ENCODE measurements at regions not wholly inside any gene's neighbourhood (a gene's known extent, or its start where the extent isn't known, plus 50 kb on each side); places are given as distances from the start of the nearest gene placed in this dataset.
"Not testable (repeated sequence)": the region's sequence is repeated elsewhere in the genome, so short reads cannot be mapped to it uniquely, and the experiment has no call there.

GRCh38 chr13:55948175-55948574 lies 1192.5 kb upstream of the PRR20A start:
- 79 to 91% methylated on average over 3 to 5 of the region's 5 CpGs for WGBS, 2 experiments (ENCODE audit: insufficient coverage in 2 of 2)
- no peak overlapping the region for H3K4me3 ChIP-seq (ENCODE audit: extremely low read depth, insufficient read depth, low read length, poor library complexity, severe bottlenecking)
- H3K4me1 ChIP-seq (ENCODE audit: control insufficient read depth, insufficient read depth, low read length, poor library complexity, severe bottlenecking) = no peaks in the 10 kb centered on the region

GRCh38 chr13:55963934-55964333 lies 1176.8 kb upstream of the PRR20A start:
- Histone ChIP-seq H3K9me3 (ENCODE audit: control insufficient read depth, low read length) (no peaks in the 10 kb centered on the region), H3K4me3 (ENCODE audit: extremely low read depth, insufficient read depth, low read length, poor library complexity, severe bottlenecking) (no peak overlapping the region), H3K36me3 (ENCODE audit: control insufficient read depth, insufficient read depth, low read length) (no peaks in the 10 kb centered on the region), H3K27ac (ENCODE audit: low read depth, low read length, severe bottlenecking) (no peak overlapping the region), H3K4me1 (ENCODE audit: control insufficient read depth, insufficient read depth, low read length, poor library complexity, severe bottlenecking) (no peaks in the 10 kb centered on the region)
- WGBS, 2 experiments (ENCODE audit: insufficient coverage in 2 of 2) = 100% methylated on average over 1 of the region's 1 CpG; no CpG with 5 or more reads in 1 of the 2 experiments

More at GRCh38 chr13:55948175-55948574, 1192.5 kb upstream of the PRR20A start:
- no peaks in the 10 kb centered on the region for H3K36me3 ChIP-seq (ENCODE audit: control insufficient read depth, insufficient read depth, low read length)
- H3K9me3 ChIP-seq (ENCODE audit: control insufficient read depth, low read length) = no peaks in the 10 kb centered on the region
- no peak overlapping the region for H3K27ac ChIP-seq (ENCODE audit: low read depth, low read length, severe bottlenecking)

GRCh38 chr13:55967055-55967454 lies 1173.7 kb upstream of the PRR20A start:
- WGBS, 2 experiments (ENCODE audit: insufficient coverage in 2 of 2) = no CpG with 5 or more reads among the region's 3 CpGs
- H3K36me3 ChIP-seq (ENCODE audit: control insufficient read depth, insufficient read depth, low read length) = no peaks in the 10 kb centered on the region
- no peaks in the 10 kb centered on the region for H3K9me3 ChIP-seq (ENCODE audit: control insufficient read depth, low read length)
- no peak overlapping the region for H3K27ac ChIP-seq (ENCODE audit: low read depth, low read length, severe bottlenecking)
- no peaks in the 10 kb centered on the region for H3K4me1 ChIP-seq (ENCODE audit: control insufficient read depth, insufficient read depth, low read length, poor library complexity, severe bottlenecking)
- H3K4me3 ChIP-seq (ENCODE audit: extremely low read depth, insufficient read depth, low read length, poor library complexity, severe bottlenecking) = no peak overlapping the region

- Histone ChIP-seq H3K9me3 (ENCODE audit: control insufficient read depth, low read length) (no peaks in the 10 kb centered on the region), H3K4me1 (ENCODE audit: control insufficient read depth, insufficient read depth, low read length, poor library complexity, severe bottlenecking) (no peaks in the 10 kb centered on the region), H3K4me3 (ENCODE audit: extremely low read depth, insufficient read depth, low read length, poor library complexity, severe bottlenecking) (no peak overlapping the region), H3K36me3 (ENCODE audit: control insufficient read depth, insufficient read depth, low read length) (no peaks in the 10 kb centered on the region), H3K27ac (ENCODE audit: low read depth, low read length, severe bottlenecking) (no peak overlapping the region)
- WGBS, 2 experiments (ENCODE audit: insufficient coverage in 2 of 2) = 79 to 80% methylated on average over 3 to 4 of the region's 6 CpGs
Observed at GRCh38 chr13:55977436-55977835, 1163.3 kb upstream of the PRR20A start.

- no CpG with 5 or more reads among the region's 1 CpG for WGBS, 2 experiments (ENCODE audit: insufficient coverage in 2 of 2)
- Histone ChIP-seq H3K4me1 (ENCODE audit: control insufficient read depth, insufficient read depth, low read length, poor library complexity, severe bottlenecking) (no peaks in the 10 kb centered on the region), H3K36me3 (ENCODE audit: control insufficient read depth, insufficient read depth, low read length) (no peaks in the 10 kb centered on the region), H3K9me3 (ENCODE audit: control insufficient read depth, low read length) (no peaks in the 10 kb centered on the region), H3K4me3 (ENCODE audit: extremely low read depth, insufficient read depth, low read length, poor library complexity, severe bottlenecking) (no peak overlapping the region), H3K27ac (ENCODE audit: low read depth, low read length, severe bottlenecking) (no peak overlapping the region)
Observed at GRCh38 chr13:55981381-55981780, 1159.3 kb upstream of the PRR20A start.

GRCh38 chr13:55984026-55984425 lies 1156.7 kb upstream of the PRR20A start:
- not testable (repeated sequence) for H3K9me3 ChIP-seq (ENCODE audit: control insufficient read depth, low read length); H3K4me3 ChIP-seq (ENCODE audit: extremely low read depth, insufficient read depth, low read length, poor library complexity, severe bottlenecking); H3K36me3 ChIP-seq (ENCODE audit: control insufficient read depth, insufficient read depth, low read length); H3K4me1 ChIP-seq (ENCODE audit: control insufficient read depth, insufficient read depth, low read length, poor library complexity, severe bottlenecking); H3K27ac ChIP-seq (ENCODE audit: low read depth, low read length, severe bottlenecking)
- 86% methylated on average over 1 of the region's 2 CpGs; no CpG with 5 or more reads in 1 of the 2 experiments for WGBS, 2 experiments (ENCODE audit: insufficient coverage in 2 of 2)

- H3K36me3 ChIP-seq (ENCODE audit: control insufficient read depth, insufficient read depth, low read length) = no peaks in the 10 kb centered on the region
- H3K4me1 ChIP-seq (ENCODE audit: control insufficient read depth, insufficient read depth, low read length, poor library complexity, severe bottlenecking) = no peaks in the 10 kb centered on the region
- H3K4me3 ChIP-seq (ENCODE audit: extremely low read depth, insufficient read depth, low read length, poor library complexity, severe bottlenecking) = no peak overlapping the region
- 100% methylated on average over 1 of the region's 3 CpGs; no CpG with 5 or more reads in 1 of the 2 experiments for WGBS, 2 experiments (ENCODE audit: insufficient coverage in 2 of 2)
- H3K9me3 ChIP-seq (ENCODE audit: control insufficient read depth, low read length) = no peaks in the 10 kb centered on the region
- H3K27ac ChIP-seq (ENCODE audit: low read depth, low read length, severe bottlenecking) = no peak overlapping the region
Observed at GRCh38 chr13:55990631-55991030, 1150.1 kb upstream of the PRR20A start.

DNA sequence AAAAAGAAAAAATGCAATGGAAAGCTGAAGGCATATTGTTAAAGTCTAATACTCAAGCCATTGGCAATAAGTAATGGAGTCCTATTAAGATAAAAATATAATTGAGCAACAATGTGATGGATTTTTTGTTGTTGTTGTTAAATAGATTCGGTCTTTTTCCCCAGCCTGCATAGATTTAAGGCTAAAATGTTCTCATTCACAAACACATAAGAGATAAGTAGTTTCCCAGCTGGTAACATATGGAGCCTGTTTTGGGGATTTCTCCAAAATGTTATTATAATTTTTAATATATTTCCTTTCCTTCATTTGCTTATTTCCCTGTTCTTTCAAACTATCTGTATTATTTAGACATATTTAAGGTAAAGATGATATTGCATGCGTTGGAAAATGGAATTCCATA lies 1149.1 kb upstream of the PRR20A start:
- no peaks in the 10 kb centered on the region for H3K4me1 ChIP-seq (ENCODE audit: control insufficient read depth, insufficient read depth, low read length, poor library complexity, severe bottlenecking)
- H3K27ac ChIP-seq (ENCODE audit: low read depth, low read length, severe bottlenecking) = no peak overlapping the region
- H3K9me3 ChIP-seq (ENCODE audit: control insufficient read depth, low read length) = no peaks in the 10 kb centered on the region
- H3K36me3 ChIP-seq (ENCODE audit: control insufficient read depth, insufficient read depth, low read length) = no peaks in the 10 kb centered on the region
- WGBS, 2 experiments (ENCODE audit: insufficient coverage in 2 of 2) = no CpG with 5 or more reads among the region's 2 CpGs
- no peak overlapping the region for H3K4me3 ChIP-seq (ENCODE audit: extremely low read depth, insufficient read depth, low read length, poor library complexity, severe bottlenecking)

DNA sequence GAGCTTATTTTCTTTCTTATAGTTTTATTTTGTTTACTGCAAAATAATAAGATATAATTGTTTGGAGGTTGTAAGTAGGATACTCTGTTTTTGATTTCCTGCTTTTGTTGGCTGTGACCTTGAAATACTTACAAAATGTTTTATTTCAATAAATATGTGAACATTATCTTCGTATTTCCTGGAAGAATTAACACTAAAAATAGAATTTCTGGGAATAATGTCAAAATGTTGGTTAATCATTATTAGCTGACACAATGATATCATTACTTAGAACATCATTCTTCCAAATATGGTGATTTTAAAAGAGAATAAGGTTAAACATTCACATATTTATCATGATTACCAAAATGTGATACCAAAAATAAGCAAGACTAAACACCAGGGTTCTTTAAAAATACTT lies 1148.6 kb upstream of the PRR20A start:
- no peak overlapping the region for H3K27ac ChIP-seq (ENCODE audit: low read depth, low read length, severe bottlenecking)
- no peak overlapping the region for H3K4me3 ChIP-seq (ENCODE audit: extremely low read depth, insufficient read depth, low read length, poor library complexity, severe bottlenecking)
- no peaks in the 10 kb centered on the region for H3K36me3 ChIP-seq (ENCODE audit: control insufficient read depth, insufficient read depth, low read length)
- H3K9me3 ChIP-seq (ENCODE audit: control insufficient read depth, low read length) = no peaks in the 10 kb centered on the region
- no CpG with 5 or more reads among the region's 1 CpG for WGBS, 2 experiments (ENCODE audit: insufficient coverage in 2 of 2)
- H3K4me1 ChIP-seq (ENCODE audit: control insufficient read depth, insufficient read depth, low read length, poor library complexity, severe bottlenecking) = no peaks in the 10 kb centered on the region

DNA sequence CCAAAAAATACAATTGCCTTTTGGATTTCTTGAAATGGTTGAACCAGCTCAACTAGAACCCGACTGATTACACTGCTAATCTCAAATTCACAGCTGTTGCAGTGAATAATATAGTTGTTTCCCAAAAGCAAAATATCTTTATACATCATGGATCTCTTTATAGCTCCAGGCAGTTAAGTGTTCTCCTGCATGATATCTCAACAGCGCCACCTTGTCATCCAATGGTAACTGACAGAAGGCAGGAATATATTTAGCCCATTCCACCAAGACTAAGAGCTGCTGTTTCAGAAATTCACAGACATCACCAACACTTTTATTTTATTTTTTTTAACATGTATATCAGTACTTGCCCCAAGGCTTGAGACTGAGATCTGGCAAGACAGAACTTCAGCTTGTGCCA lies 1141.0 kb upstream of the PRR20A start:
- Histone ChIP-seq H3K36me3 (ENCODE audit: control insufficient read depth, insufficient read depth, low read length) (no peaks in the 10 kb centered on the region), H3K4me1 (ENCODE audit: control insufficient read depth, insufficient read depth, low read length, poor library complexity, severe bottlenecking) (no peaks in the 10 kb centered on the region), H3K9me3 (ENCODE audit: control insufficient read depth, low read length) (no peaks in the 10 kb centered on the region), H3K4me3 (ENCODE audit: extremely low read depth, insufficient read depth, low read length, poor library complexity, severe bottlenecking) (no peak overlapping the region), H3K27ac (ENCODE audit: low read depth, low read length, severe bottlenecking) (no peak overlapping the region)
- 85 to 88% methylated on average over 1 to 2 of the region's 2 CpGs for WGBS, 2 experiments (ENCODE audit: insufficient coverage in 2 of 2)

DNA sequence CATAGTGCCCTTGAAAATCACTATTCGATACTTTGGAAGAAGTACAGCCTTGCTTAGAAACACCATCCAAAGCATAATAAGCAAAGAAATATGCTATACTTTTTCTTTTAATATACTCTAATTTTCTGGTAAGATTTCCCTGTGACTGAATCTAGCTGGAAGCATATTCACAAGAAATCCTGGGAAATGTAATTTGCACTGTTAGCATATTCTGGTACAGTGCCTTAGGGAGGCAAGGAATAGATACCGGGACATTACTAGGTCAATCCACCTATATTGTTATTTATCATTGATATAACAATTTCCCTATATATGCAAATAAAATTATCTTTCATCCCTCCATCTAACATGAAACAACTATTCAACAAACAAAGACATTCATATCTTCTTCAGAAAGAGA lies 1131.3 kb upstream of the PRR20A start:
- WGBS, 2 experiments (ENCODE audit: insufficient coverage in 2 of 2) = no CpG with 5 or more reads among the region's 2 CpGs
- Histone ChIP-seq H3K27ac (ENCODE audit: low read depth, low read length, severe bottlenecking) (no peak overlapping the region), H3K9me3 (ENCODE audit: control insufficient read depth, low read length) (no peaks in the 10 kb centered on the region), H3K36me3 (ENCODE audit: control insufficient read depth, insufficient read depth, low read length) (no peaks in the 10 kb centered on the region), H3K4me1 (ENCODE audit: control insufficient read depth, insufficient read depth, low read length, poor library complexity, severe bottlenecking) (no peaks in the 10 kb centered on the region), H3K4me3 (ENCODE audit: extremely low read depth, insufficient read depth, low read length, poor library complexity, severe bottlenecking) (no peak overlapping the region)

Data from mesodermal cell (in vitro differentiated cells).